ENCODE measurements at regions not wholly inside any gene's neighbourhood (a gene's known extent, or its start where the extent isn't known, plus 50 kb on each side); places are given as distances from the start of the nearest gene placed in this dataset.

DNA sequence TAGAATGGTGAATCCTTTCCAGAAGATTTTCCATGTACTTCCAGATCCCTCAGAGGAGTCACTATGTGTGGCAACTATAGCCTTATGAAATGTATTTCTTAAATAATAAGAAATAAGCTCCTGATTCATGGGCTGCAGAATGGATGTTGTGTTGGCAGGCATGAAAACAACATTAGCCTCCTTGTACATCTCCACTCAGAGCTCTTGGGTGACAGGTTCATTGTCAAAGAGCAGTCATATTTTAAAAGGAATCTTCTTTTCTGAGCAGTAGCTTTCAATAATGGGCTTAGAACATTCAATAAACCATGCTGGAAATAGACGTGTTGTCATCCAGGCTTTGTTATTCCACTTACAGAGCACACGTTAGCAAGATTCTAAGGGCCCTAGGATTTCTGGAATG is 96.6 kb downstream of the CDC7 start:
- TF ChIP-seq, protein P1, sequence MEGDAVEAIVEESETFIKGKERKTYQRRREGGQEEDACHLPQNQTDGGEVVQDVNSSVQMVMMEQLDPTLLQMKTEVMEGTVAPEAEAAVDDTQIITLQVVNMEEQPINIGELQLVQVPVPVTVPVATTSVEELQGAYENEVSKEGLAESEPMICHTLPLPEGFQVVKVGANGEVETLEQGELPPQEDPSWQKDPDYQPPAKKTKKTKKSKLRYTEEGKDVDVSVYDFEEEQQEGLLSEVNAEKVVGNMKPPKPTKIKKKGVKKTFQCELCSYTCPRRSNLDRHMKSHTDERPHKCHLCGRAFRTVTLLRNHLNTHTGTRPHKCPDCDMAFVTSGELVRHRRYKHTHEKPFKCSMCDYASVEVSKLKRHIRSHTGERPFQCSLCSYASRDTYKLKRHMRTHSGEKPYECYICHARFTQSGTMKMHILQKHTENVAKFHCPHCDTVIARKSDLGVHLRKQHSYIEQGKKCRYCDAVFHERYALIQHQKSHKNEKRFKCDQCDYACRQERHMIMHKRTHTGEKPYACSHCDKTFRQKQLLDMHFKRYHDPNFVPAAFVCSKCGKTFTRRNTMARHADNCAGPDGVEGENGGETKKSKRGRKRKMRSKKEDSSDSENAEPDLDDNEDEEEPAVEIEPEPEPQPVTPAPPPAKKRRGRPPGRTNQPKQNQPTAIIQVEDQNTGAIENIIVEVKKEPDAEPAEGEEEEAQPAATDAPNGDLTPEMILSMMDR (conservative IDR thresholded peaks at IDR 0.05) = no peak
- no peak for TF ChIP-seq ZFX (IDR thresholded peaks at IDR 0.05)
